MM.1S (cell line): ENCODE measurements at regions not wholly inside any gene's neighbourhood (a gene's known extent, or its start where the extent isn't known, plus 50 kb on each side); places are given as distances from the start of the nearest gene placed in this dataset.

Source experiments
- DNase-seq: peaks from one replicate; pipeline ENCODE4 v3.0.0-alpha.2; 2015
- H2AFZ ChIP-seq: fragments of 300-600 bp; sonication (generic); 2 replicates; pipeline ENCODE4 v1.6.0; 2016; ENCODE audit warnings: antibody characterized with exemption, low read length
- H3F3A ChIP-seq: fragments of 300-600 bp; sonication (generic); 2 replicates; pipeline ENCODE4 v1.6.1; 2016; ENCODE audit warnings: mild to moderate bottlenecking, antibody characterized with exemption, low read length, moderate library complexity, mixed read lengths; ENCODE audit not compliant: insufficient read depth
- H3K27ac ChIP-seq: fragments of 300-600 bp; sonication (generic); 2 replicates; pipeline ENCODE4 v1.5.1; 2016; ENCODE audit warnings: mild to moderate bottlenecking, low read length
- H3K27me3 ChIP-seq: fragments of 300-600 bp; sonication (generic); replicated peaks from 2 replicates; pipeline ENCODE4 v1.6.0; 2016; ENCODE audit warnings: low read length; ENCODE audit not compliant: insufficient read depth
- H3K36me3 ChIP-seq: fragments of 300-600 bp; sonication (generic); replicated peaks from 2 replicates; pipeline ENCODE4 v1.6.1; 2016; ENCODE audit warnings: mild to moderate bottlenecking, low read length, mixed read lengths; ENCODE audit not compliant: insufficient read depth
- H3K4me1 ChIP-seq: fragments of 300-600 bp; sonication (generic); 2 replicates; pipeline ENCODE4 v1.6.1; 2016; ENCODE audit warnings: low read length, mixed read lengths
- H3K4me2 ChIP-seq: fragments of 300-600 bp; sonication (generic); 2 replicates; pipeline ENCODE4 v1.6.0; 2016; ENCODE audit warnings: low read depth, low read length
- H3K4me3 ChIP-seq: fragments of 300-600 bp; sonication (generic); 2 replicates; pipeline ENCODE4 v1.5.1; 2016; ENCODE audit warnings: low read length, mixed read lengths
- H3K79me2 ChIP-seq: fragments of 300-600 bp; sonication (generic); 2 replicates; pipeline ENCODE4 v1.6.1; 2016; ENCODE audit warnings: mixed run types, low read length, mixed read lengths
- H3K9ac ChIP-seq: fragments of 300-600 bp; sonication (generic); 2 replicates; pipeline ENCODE4 v1.6.1; 2016; ENCODE audit warnings: low read length, mixed read lengths
- H3K9me2 ChIP-seq: fragments of 300-600 bp; sonication (generic); replicated peaks from 2 replicates; pipeline ENCODE4 v1.6.1; 2016; ENCODE audit warnings: mild to moderate bottlenecking, low read length, mixed read lengths; ENCODE audit not compliant: insufficient read depth
- H3K9me3 ChIP-seq: fragments of 300-600 bp; sonication (generic); replicated peaks from 2 replicates; pipeline ENCODE4 v1.6.1; 2016; ENCODE audit warnings: mild to moderate bottlenecking, low read length, mixed read lengths; ENCODE audit not compliant: insufficient read depth
- H4K20me1 ChIP-seq: fragments of 300-600 bp; sonication (generic); 2 replicates; pipeline ENCODE4 v1.6.1; 2016; ENCODE audit warnings: mild to moderate bottlenecking, low read length, moderate library complexity, mixed read lengths; ENCODE audit not compliant: insufficient read depth
- EZH2 ChIP-seq: fragments of 300-600 bp; sonication (generic); optimal IDR thresholded peaks from 2 replicates; pipeline ENCODE3; 2017; ENCODE audit warnings: low read depth, mild to moderate bottlenecking, antibody characterized with exemption, low read length, mixed read lengths
- EZH2phosphoT487 ChIP-seq: fragments of 300-600 bp; sonication (generic); IDR thresholded peaks from 2 replicates; pipeline ENCODE4 v1.6.1; 2018; ENCODE audit warnings: antibody characterized with exemption, low read length
- TF ChIP-seq, protein P1 (sequence below): fragments of 300-600 bp; sonication (generic); IDR thresholded peaks from 2 replicates; pipeline ENCODE4 v1.5.1; 2016; ENCODE audit warnings: antibody characterized with exemption, low read length, mixed read lengths

- H4K20me1 ChIP-seq: no peaks in the 10 kb centered on the region
Measured at GRCh38 chr5:89545076-89545475, 662.1 kb upstream of the MEF2C start.

DNA sequence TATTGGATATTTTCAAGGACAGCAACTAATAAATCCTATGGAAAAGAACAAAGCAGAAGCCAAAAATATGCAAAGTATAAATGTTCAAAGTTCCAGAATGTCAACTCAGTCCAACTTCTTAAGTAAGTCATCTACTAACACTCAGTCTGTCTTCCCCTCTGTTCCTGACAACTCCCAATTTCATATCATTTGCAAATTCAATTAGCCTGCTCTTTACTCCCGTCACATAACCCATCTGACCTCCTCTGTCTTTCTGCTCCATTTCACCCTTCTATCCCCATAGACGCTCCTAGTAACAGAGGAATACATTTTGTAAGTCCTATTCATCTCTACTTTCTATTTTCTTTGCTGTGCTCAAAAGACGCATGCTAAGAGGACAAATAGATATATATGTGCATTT, 659.8 kb upstream of the MEF2C start:
- Histone ChIP-seq H3K36me3 (no peaks in the 10 kb centered on the region), H4K20me1 (no peaks in the 10 kb centered on the region), H3K9me3 (no peaks in the 10 kb centered on the region), H3F3A (no peaks in the 10 kb centered on the region), H2AFZ (no peak overlapping the region), H3K27ac (no peak overlapping the region), H3K27me3 (no peaks in the 10 kb centered on the region), H3K4me1 (no peaks in the 10 kb centered on the region), H3K79me2 (no peaks in the 10 kb centered on the region), H3K4me2 (no peak overlapping the region), H3K4me3 (no peak overlapping the region), H3K9ac (no peak overlapping the region), H3K9me2 (no peaks in the 10 kb centered on the region)
- TF ChIP-seq, protein P1, sequence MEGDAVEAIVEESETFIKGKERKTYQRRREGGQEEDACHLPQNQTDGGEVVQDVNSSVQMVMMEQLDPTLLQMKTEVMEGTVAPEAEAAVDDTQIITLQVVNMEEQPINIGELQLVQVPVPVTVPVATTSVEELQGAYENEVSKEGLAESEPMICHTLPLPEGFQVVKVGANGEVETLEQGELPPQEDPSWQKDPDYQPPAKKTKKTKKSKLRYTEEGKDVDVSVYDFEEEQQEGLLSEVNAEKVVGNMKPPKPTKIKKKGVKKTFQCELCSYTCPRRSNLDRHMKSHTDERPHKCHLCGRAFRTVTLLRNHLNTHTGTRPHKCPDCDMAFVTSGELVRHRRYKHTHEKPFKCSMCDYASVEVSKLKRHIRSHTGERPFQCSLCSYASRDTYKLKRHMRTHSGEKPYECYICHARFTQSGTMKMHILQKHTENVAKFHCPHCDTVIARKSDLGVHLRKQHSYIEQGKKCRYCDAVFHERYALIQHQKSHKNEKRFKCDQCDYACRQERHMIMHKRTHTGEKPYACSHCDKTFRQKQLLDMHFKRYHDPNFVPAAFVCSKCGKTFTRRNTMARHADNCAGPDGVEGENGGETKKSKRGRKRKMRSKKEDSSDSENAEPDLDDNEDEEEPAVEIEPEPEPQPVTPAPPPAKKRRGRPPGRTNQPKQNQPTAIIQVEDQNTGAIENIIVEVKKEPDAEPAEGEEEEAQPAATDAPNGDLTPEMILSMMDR: no peak
- no peak for TF ChIP-seq EZH2
- TF ChIP-seq EZH2phosphoT487: no peak
- no peak for DNase-seq

More at GRCh38 chr5:89545076-89545475, 662.1 kb upstream of the MEF2C start:
- H2AFZ ChIP-seq: no peak overlapping the region
- no peaks in the 10 kb centered on the region for H3K79me2 ChIP-seq
- no peak for TF ChIP-seq EZH2phosphoT487
- TF ChIP-seq, protein P1: no peak
- no peak for TF ChIP-seq EZH2
- no peaks in the 10 kb centered on the region for H3K36me3 ChIP-seq
- H3K4me2 ChIP-seq: no peak overlapping the region
- no peaks in the 10 kb centered on the region for H3K9me2 ChIP-seq
- no peak overlapping the region for H3K9ac ChIP-seq
- no peak overlapping the region for H3K27ac ChIP-seq
- no peak for DNase-seq
- no peak overlapping the region for H3K4me3 ChIP-seq
- no peaks in the 10 kb centered on the region for H3K27me3 ChIP-seq
- H3F3A ChIP-seq: no peaks in the 10 kb centered on the region
- no peaks in the 10 kb centered on the region for H3K9me3 ChIP-seq
- no peaks in the 10 kb centered on the region for H3K4me1 ChIP-seq

DNA sequence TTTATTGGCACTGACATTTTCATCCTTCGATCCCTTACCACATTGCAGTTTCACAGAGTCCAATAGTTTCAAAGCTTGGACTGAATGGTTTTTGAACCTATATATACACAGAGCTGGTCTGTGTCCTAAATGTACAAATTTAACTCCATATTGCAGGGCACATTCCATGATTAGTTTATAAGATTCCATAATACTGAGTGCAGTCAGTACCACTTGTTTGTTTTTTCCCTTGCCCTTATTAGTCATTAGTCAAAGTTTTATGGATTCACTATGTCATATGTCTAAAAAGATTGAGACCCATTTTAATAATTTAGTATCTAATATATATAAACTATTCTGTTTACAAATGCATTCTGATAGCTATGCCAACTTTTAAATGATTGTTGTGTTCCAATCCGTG, 654.8 kb upstream of the MEF2C start:
- Histone ChIP-seq H2AFZ (no peak overlapping the region), H3K79me2 (no peaks in the 10 kb centered on the region), H3K9me3 (no peaks in the 10 kb centered on the region), H3K27me3 (no peaks in the 10 kb centered on the region), H3K9me2 (no peaks in the 10 kb centered on the region), H3F3A (no peaks in the 10 kb centered on the region), H3K4me1 (no peaks in the 10 kb centered on the region), H3K9ac (no peak overlapping the region), H3K4me2 (no peak overlapping the region), H3K4me3 (no peak overlapping the region), H4K20me1 (no peaks in the 10 kb centered on the region), H3K36me3 (no peaks in the 10 kb centered on the region), H3K27ac (no peak overlapping the region)
- no peak for DNase-seq
- no peak for TF ChIP-seq EZH2
- TF ChIP-seq, protein P1: no peak
- no peak for TF ChIP-seq EZH2phosphoT487
